WTC11 (cell line): ENCODE measurements at regions not wholly inside any gene's neighbourhood (a gene's known extent, or its start where the extent isn't known, plus 50 kb on each side); places are given as distances from the start of the nearest gene placed in this dataset.

Source experiments
- ATAC-seq: fragments of 200-7000 bp; cut with Tn5 transposase; 2 replicates; pipeline ENCODE4 v1.10.0; 2021; ENCODE audit warnings: mild to moderate bottlenecking, moderate library complexity
- CTCF ChIA-PET: fragments of 300-600 bp; sonication (Branson Sonifier 250); formaldehyde crosslinking; loops from one replicate; lab custom pipeline; 2021; ENCODE audit warnings: antibody characterized with exemption; lab: Charles Lee
- POLR2A ChIA-PET: fragments of 350-600 bp; sonication (Branson Sonifier 250); formaldehyde crosslinking; loops from one replicate; lab custom pipeline; 2021; ENCODE audit warnings: antibody characterized with exemption; lab: Charles Lee
- DNase-seq: peaks from one replicate; pipeline ENCODE4 v3.0.0; 2021; ENCODE audit warnings: low spot score
- H3K27ac Mint-ChIP-seq: 2 replicates; pipeline ENCODE4 v1.8.0; 2021; ENCODE audit warnings: mixed read lengths
- H3K27me3 Mint-ChIP-seq: 2 replicates; pipeline ENCODE4 v1.8.0; 2021; ENCODE audit warnings: low read depth, mild to moderate bottlenecking, moderate library complexity, mixed read lengths
- H3K36me3 Mint-ChIP-seq: 2 replicates; pipeline ENCODE4 v1.8.0; 2021; ENCODE audit warnings: mixed read lengths
- H3K4me1 Mint-ChIP-seq: 2 replicates; pipeline ENCODE4 v1.8.0; 2022; ENCODE audit warnings: mixed read lengths
- H3K4me3 Mint-ChIP-seq: 2 replicates; pipeline ENCODE4 v1.8.0; 2021; ENCODE audit warnings: mild to moderate bottlenecking, moderate library complexity, mixed read lengths
- H3K9me3 Mint-ChIP-seq: 2 replicates; pipeline ENCODE4 v1.8.0; 2021; ENCODE audit warnings: mixed read lengths
- CBFB ChIP-seq: sonication (generic); formaldehyde crosslinking; IDR thresholded peaks from 2 replicates; pipeline ENCODE4 v1.8.1; 2022; ENCODE audit warnings: mild to moderate bottlenecking, low read depth, missing genetic modification reagents
- JAZF1 ChIP-seq: fragments of 250-450 bp; sonication (Bioruptor Pico); IDR thresholded peaks from 2 replicates; pipeline ENCODE4 v1.9.0; 2021; ENCODE audit warnings: moderate library complexity, mild to moderate bottlenecking, inconsistent platforms
- KAT7 ChIP-seq: sonication (generic); formaldehyde crosslinking; IDR thresholded peaks from 2 replicates; pipeline ENCODE4 v1.8.1; 2023; ENCODE audit warnings: missing genetic modification reagents, mild to moderate bottlenecking, borderline replicate concordance
- MXD4 ChIP-seq: fragments of 250-450 bp; sonication (Bioruptor Pico); IDR thresholded peaks from 2 replicates; pipeline ENCODE4 v1.8.0; 2021; ENCODE audit warnings: mild to moderate bottlenecking, moderate library complexity, borderline replicate concordance
- MYBL2 ChIP-seq: sonication (generic); formaldehyde crosslinking; IDR thresholded peaks from 2 replicates; pipeline ENCODE4 v1.8.1; 2023; ENCODE audit warnings: mild to moderate bottlenecking, moderate library complexity, missing genetic modification reagents
- NFYB ChIP-seq: sonication (generic); formaldehyde crosslinking; conservative IDR thresholded peaks from 2 replicates; pipeline ENCODE4 v1.8.0; 2022; ENCODE audit warnings: low read depth, missing genetic modification reagents
- NR1H2 ChIP-seq: sonication (generic); formaldehyde crosslinking; IDR thresholded peaks from 2 replicates; pipeline ENCODE4 v1.9.0; 2021; ENCODE audit warnings: mild to moderate bottlenecking, moderate library complexity, missing genetic modification reagents
- OVOL2 ChIP-seq: fragments of 250-450 bp; sonication (Bioruptor Pico); IDR thresholded peaks from 2 replicates; pipeline ENCODE4 v1.9.0; 2021; ENCODE audit warnings: mild to moderate bottlenecking, borderline replicate concordance
- PRRX2 ChIP-seq: fragments of 250-450 bp; sonication (Bioruptor Pico); IDR thresholded peaks from 2 replicates; pipeline ENCODE4 v1.8.0; 2021; ENCODE audit warnings: mild to moderate bottlenecking
- RELA ChIP-seq: sonication (generic); formaldehyde crosslinking; IDR thresholded peaks from 2 replicates; pipeline ENCODE4 v1.8.1; 2022; ENCODE audit warnings: missing genetic modification reagents, mild to moderate bottlenecking, borderline replicate concordance
- SP1 ChIP-seq: sonication (generic); formaldehyde crosslinking; conservative IDR thresholded peaks from 2 replicates; pipeline ENCODE4 v1.8.1; 2022; ENCODE audit warnings: missing genetic modification reagents
- TEAD4 ChIP-seq: sonication (generic); formaldehyde crosslinking; IDR thresholded peaks from 2 replicates; pipeline ENCODE4 v1.8.0; 2022; ENCODE audit warnings: mild to moderate bottlenecking, missing genetic modification reagents
- TP53 ChIP-seq: sonication (generic); formaldehyde crosslinking; IDR thresholded peaks from 2 replicates; pipeline ENCODE4 v1.8.1; 2023; ENCODE audit warnings: mild to moderate bottlenecking, missing genetic modification reagents
- ZNF423 ChIP-seq: fragments of 250-450 bp; sonication (Bioruptor Pico); IDR thresholded peaks from 2 replicates; pipeline ENCODE4 v2.1.2; 2022; ENCODE audit warnings: mild to moderate bottlenecking, moderate library complexity
- TF ChIP-seq, protein P1 (sequence below): fragments of 250-450 bp; sonication (Bioruptor Pico); IDR thresholded peaks from 2 replicates; pipeline ENCODE4 v1.9.0; 2021; ENCODE audit warnings: mild to moderate bottlenecking, borderline replicate concordance
- TF ChIP-seq, protein P2 (sequence below): fragments of 250-450 bp; sonication (Bioruptor Pico); IDR thresholded peaks from 2 replicates; pipeline ENCODE4 v1.9.0; 2021; ENCODE audit warnings: mild to moderate bottlenecking
- TF ChIP-seq, protein P3 (sequence below): sonication (generic); formaldehyde crosslinking; conservative IDR thresholded peaks from 2 replicates; pipeline ENCODE4 v1.8.1; 2022; ENCODE audit warnings: mild to moderate bottlenecking, missing genetic modification reagents
- TF ChIP-seq, protein P4 (sequence below): sonication (generic); formaldehyde crosslinking; IDR thresholded peaks from 2 replicates; pipeline ENCODE4 v1.8.0; 2022; ENCODE audit warnings: mild to moderate bottlenecking, missing genetic modification reagents
- TF ChIP-seq, protein P5 (sequence below): sonication (generic); formaldehyde crosslinking; IDR thresholded peaks from 2 replicates; pipeline ENCODE4 v1.8.0; 2023; ENCODE audit warnings: missing genetic modification reagents, mild to moderate bottlenecking, borderline replicate concordance
- TF ChIP-seq, protein P6 (sequence below): sonication (generic); formaldehyde crosslinking; IDR thresholded peaks from 2 replicates; pipeline ENCODE4 v1.8.1; 2023; ENCODE audit warnings: mild to moderate bottlenecking, missing genetic modification reagents

DNA sequence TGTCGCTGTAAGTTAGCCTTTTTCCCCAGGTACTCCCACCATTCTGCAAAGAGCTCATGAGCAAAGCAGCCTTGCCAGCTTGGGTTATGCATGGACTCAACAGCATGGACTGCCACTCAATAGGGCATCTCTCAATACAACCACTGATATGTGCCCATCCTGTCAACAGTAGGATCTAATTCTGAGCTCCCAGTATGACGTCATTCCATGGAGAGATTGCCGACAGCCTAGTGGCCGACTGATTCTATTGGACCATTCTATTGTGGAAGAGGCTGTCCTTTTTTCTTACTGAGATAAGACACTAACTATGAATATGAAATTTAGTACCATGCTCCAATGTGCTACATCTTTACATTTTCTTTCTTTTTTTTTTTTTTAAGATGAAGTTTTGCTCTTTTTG, 2389.0 kb upstream of the AGA start (continued):
- TF ChIP-seq, protein P1, sequence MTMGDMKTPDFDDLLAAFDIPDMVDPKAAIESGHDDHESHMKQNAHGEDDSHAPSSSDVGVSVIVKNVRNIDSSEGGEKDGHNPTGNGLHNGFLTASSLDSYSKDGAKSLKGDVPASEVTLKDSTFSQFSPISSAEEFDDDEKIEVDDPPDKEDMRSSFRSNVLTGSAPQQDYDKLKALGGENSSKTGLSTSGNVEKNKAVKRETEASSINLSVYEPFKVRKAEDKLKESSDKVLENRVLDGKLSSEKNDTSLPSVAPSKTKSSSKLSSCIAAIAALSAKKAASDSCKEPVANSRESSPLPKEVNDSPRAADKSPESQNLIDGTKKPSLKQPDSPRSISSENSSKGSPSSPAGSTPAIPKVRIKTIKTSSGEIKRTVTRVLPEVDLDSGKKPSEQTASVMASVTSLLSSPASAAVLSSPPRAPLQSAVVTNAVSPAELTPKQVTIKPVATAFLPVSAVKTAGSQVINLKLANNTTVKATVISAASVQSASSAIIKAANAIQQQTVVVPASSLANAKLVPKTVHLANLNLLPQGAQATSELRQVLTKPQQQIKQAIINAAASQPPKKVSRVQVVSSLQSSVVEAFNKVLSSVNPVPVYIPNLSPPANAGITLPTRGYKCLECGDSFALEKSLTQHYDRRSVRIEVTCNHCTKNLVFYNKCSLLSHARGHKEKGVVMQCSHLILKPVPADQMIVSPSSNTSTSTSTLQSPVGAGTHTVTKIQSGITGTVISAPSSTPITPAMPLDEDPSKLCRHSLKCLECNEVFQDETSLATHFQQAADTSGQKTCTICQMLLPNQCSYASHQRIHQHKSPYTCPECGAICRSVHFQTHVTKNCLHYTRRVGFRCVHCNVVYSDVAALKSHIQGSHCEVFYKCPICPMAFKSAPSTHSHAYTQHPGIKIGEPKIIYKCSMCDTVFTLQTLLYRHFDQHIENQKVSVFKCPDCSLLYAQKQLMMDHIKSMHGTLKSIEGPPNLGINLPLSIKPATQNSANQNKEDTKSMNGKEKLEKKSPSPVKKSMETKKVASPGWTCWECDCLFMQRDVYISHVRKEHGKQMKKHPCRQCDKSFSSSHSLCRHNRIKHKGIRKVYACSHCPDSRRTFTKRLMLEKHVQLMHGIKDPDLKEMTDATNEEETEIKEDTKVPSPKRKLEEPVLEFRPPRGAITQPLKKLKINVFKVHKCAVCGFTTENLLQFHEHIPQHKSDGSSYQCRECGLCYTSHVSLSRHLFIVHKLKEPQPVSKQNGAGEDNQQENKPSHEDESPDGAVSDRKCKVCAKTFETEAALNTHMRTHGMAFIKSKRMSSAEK (CRISPR knock-in tag): no peak
- TF ChIP-seq, protein P2, sequence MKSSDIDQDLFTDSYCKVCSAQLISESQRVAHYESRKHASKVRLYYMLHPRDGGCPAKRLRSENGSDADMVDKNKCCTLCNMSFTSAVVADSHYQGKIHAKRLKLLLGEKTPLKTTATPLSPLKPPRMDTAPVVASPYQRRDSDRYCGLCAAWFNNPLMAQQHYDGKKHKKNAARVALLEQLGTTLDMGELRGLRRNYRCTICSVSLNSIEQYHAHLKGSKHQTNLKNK: no peak

DNA sequence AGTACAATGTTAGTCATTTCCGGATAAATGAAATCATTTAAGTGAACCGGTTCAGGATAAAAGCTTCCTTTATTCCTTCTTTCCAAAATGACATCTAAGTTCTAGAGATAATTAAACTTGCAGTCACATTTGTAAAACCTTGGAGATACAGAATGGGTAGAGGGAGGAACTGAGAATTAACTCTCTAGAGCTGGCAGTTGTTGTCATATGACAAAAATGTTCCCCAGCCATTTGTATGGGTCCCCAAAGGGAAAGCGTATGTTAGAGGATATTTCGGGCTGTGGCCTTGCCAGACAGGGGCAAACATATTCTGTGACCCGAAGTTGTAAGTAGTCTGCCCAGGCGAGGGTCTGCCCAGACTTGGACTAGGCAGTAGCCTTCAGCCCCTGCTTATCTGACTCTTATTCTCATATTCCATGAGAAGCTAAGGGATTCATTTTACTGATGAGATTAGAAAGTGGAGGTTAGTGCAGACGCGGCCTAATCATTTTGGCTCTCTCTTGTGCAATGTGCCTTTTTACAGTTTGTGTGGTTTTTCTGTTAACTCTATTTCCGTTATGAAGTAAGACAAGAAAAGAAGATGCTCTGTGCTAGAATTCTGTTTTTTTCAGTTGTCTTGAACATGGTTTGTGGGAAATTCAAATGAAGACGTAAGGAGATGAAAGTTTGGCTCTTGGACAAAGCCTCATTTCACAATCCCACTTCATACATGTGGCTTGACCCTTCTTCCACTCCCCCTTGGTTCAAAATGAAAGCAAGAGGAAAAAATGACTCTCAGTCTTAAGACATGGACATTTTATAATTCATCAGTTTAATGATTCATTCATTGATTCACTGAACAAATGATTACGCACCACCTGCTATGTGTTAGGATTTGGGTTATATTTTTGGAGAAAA, 2394.2 kb upstream of the AGA start:
- Mint-ChIP-seq H3K27ac (no peak overlapping the region), H3K36me3 (no peaks in the 10 kb centered on the region), H3K4me3 (no peak overlapping the region), H3K27me3 (no peaks in the 10 kb centered on the region), H3K9me3 (peaks cover 9% of the 10 kb centered on the region), H3K4me1 (peaks cover 13% of the 10 kb centered on the region)
- DNase-seq: no peak
- POLR2A ChIA-PET: no interaction called here
- no peak for TF ChIP-seq KAT7 (CRISPR knock-in tag)
- TF ChIP-seq SP1: no peak
- TF ChIP-seq, protein P3, sequence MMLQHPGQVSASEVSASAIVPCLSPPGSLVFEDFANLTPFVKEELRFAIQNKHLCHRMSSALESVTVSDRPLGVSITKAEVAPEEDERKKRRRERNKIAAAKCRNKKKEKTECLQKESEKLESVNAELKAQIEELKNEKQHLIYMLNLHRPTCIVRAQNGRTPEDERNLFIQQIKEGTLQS: no peak
- TF ChIP-seq JAZF1 (CRISPR knock-in tag): no peak
- no peak for TF ChIP-seq MYBL2 (CRISPR knock-in tag)
- no peak for TF ChIP-seq TEAD4
- TF ChIP-seq RELA: no peak
- TF ChIP-seq MXD4: no peak
- no peak for TF ChIP-seq NR1H2 (CRISPR knock-in tag)
- no peak for TF ChIP-seq TP53
- TF ChIP-seq, protein P4, sequence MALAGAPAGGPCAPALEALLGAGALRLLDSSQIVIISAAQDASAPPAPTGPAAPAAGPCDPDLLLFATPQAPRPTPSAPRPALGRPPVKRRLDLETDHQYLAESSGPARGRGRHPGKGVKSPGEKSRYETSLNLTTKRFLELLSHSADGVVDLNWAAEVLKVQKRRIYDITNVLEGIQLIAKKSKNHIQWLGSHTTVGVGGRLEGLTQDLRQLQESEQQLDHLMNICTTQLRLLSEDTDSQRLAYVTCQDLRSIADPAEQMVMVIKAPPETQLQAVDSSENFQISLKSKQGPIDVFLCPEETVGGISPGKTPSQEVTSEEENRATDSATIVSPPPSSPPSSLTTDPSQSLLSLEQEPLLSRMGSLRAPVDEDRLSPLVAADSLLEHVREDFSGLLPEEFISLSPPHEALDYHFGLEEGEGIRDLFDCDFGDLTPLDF (CRISPR knock-in tag): no peak
- TF ChIP-seq ZNF423 (CRISPR knock-in tag): no peak
- TF ChIP-seq, protein P5, sequence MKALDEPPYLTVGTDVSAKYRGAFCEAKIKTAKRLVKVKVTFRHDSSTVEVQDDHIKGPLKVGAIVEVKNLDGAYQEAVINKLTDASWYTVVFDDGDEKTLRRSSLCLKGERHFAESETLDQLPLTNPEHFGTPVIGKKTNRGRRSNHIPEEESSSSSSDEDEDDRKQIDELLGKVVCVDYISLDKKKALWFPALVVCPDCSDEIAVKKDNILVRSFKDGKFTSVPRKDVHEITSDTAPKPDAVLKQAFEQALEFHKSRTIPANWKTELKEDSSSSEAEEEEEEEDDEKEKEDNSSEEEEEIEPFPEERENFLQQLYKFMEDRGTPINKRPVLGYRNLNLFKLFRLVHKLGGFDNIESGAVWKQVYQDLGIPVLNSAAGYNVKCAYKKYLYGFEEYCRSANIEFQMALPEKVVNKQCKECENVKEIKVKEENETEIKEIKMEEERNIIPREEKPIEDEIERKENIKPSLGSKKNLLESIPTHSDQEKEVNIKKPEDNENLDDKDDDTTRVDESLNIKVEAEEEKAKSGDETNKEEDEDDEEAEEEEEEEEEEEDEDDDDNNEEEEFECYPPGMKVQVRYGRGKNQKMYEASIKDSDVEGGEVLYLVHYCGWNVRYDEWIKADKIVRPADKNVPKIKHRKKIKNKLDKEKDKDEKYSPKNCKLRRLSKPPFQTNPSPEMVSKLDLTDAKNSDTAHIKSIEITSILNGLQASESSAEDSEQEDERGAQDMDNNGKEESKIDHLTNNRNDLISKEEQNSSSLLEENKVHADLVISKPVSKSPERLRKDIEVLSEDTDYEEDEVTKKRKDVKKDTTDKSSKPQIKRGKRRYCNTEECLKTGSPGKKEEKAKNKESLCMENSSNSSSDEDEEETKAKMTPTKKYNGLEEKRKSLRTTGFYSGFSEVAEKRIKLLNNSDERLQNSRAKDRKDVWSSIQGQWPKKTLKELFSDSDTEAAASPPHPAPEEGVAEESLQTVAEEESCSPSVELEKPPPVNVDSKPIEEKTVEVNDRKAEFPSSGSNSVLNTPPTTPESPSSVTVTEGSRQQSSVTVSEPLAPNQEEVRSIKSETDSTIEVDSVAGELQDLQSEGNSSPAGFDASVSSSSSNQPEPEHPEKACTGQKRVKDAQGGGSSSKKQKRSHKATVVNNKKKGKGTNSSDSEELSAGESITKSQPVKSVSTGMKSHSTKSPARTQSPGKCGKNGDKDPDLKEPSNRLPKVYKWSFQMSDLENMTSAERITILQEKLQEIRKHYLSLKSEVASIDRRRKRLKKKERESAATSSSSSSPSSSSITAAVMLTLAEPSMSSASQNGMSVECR: no peak
- no peak for TF ChIP-seq CBFB
- TF ChIP-seq, protein P6, sequence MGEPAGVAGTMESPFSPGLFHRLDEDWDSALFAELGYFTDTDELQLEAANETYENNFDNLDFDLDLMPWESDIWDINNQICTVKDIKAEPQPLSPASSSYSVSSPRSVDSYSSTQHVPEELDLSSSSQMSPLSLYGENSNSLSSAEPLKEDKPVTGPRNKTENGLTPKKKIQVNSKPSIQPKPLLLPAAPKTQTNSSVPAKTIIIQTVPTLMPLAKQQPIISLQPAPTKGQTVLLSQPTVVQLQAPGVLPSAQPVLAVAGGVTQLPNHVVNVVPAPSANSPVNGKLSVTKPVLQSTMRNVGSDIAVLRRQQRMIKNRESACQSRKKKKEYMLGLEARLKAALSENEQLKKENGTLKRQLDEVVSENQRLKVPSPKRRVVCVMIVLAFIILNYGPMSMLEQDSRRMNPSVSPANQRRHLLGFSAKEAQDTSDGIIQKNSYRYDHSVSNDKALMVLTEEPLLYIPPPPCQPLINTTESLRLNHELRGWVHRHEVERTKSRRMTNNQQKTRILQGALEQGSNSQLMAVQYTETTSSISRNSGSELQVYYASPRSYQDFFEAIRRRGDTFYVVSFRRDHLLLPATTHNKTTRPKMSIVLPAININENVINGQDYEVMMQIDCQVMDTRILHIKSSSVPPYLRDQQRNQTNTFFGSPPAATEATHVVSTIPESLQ (CRISPR knock-in tag): no peak
- no peak for TF ChIP-seq NFYB
- no peak for TF ChIP-seq PRRX2 (CRISPR knock-in tag)
- TF ChIP-seq OVOL2 (CRISPR knock-in tag): no peak
- TF ChIP-seq, all 79 proteins: peak for 0
- no peak for ATAC-seq
- CTCF ChIA-PET: no interaction called here
